Fibroblast of mammary gland (primary cell): ENCODE measurements at regions not wholly inside any gene's neighbourhood (a gene's known extent, or its start where the extent isn't known, plus 50 kb on each side); places are given as distances from the start of the nearest gene placed in this dataset.

Experiments used
- DNase-seq: peaks from one replicate; pipeline ENCODE4 v3.0.0-alpha.2; 2010; ENCODE audit warnings: low read depth
- H3K4me3 ChIP-seq: 2 replicates; pipeline ENCODE4 v1.5.1; 2011; ENCODE audit warnings: low read depth, mild to moderate bottlenecking, low read length, moderate library complexity; ENCODE audit not compliant: control insufficient read depth
- TF ChIP-seq, protein P1 (sequence below): conservative IDR thresholded peaks from 2 replicates; pipeline ENCODE4 v1.5.1; 2011; ENCODE audit warnings: low read depth, low read length, inconsistent platforms; ENCODE audit not compliant: control insufficient read depth, insufficient read depth

- H3K4me3 ChIP-seq = no peak overlapping the region
- DNase-seq = no peak
- TF ChIP-seq, protein P1, sequence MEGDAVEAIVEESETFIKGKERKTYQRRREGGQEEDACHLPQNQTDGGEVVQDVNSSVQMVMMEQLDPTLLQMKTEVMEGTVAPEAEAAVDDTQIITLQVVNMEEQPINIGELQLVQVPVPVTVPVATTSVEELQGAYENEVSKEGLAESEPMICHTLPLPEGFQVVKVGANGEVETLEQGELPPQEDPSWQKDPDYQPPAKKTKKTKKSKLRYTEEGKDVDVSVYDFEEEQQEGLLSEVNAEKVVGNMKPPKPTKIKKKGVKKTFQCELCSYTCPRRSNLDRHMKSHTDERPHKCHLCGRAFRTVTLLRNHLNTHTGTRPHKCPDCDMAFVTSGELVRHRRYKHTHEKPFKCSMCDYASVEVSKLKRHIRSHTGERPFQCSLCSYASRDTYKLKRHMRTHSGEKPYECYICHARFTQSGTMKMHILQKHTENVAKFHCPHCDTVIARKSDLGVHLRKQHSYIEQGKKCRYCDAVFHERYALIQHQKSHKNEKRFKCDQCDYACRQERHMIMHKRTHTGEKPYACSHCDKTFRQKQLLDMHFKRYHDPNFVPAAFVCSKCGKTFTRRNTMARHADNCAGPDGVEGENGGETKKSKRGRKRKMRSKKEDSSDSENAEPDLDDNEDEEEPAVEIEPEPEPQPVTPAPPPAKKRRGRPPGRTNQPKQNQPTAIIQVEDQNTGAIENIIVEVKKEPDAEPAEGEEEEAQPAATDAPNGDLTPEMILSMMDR = peak; percentile 14
These were observed 673.0 kb downstream of the ELAVL2 start for GRCh38 chr9:23153058-23153457.

DNA sequence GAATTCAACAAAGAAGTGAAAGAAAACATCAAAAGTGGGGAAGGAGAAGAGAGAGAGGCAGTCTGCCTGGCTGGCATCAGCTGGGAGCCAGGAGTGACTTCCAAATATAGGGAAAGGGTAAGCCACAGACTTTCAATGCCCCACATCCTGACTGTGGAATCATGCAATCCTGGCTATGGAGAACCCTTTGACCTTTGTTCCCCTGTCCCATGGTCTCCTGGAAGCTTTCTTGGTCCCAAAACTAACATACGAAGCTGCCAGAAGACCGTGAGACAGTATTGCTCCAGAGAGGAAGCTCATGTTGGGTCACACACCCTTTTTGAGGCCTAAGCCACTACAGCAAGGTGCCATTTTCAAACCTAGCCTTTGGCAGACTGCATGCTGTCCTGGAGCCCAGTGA is 665.5 kb downstream of the ELAVL2 start:
- no peak overlapping the region for H3K4me3 ChIP-seq
- DNase-seq = no peak
- TF ChIP-seq, protein P1 = no peak

DNA sequence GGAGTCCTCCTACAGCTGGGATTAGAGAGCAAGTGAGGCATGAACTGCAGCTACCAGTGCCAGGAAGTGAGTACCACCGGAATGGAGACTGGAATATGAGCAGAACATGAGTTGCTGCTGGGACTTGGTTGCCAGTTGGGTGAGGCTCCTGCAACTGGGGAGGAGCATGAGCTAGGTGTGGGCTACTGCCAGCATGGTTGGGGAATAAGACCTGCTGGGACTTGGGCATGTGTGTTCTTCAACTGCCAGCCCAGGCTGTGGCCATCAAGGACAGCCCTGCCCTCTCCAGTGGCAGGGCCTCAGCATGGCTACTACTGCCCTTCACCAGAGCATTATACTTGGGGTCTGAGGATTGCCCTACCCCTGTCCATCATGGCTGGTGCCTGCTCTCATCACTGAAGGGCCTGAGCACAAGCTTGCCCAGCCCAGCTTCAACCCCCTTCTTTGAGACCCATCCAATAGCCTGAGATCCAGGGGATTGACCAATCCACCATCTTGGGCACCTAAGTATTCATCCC is 665.0 kb downstream of the ELAVL2 start:
- H3K4me3 ChIP-seq = no peak overlapping the region

DNA sequence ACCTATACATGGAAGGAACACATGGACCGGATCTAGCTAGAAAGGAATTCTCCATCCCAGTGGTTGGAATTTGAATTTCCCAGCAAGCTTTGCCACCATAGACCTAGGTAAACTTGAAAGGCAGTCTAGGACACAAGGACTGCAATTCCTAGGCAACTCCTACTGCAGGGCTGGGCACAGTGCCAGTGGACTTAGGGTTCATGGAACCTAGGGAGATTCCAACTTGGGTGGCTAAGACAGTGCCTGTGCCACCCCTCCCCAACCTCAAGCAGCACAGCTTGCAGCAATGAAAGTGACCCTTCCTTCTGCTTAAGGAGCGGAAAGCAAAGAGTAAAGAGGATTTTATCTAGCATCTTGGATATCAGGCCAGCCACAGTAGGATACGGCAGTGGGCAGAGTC is 663.3 kb downstream of the ELAVL2 start:
- TF ChIP-seq, protein P1 = no peak
- H3K4me3 ChIP-seq = no peak overlapping the region
- no peak for DNase-seq

More for the DNA sequence above, 665.0 kb downstream of the ELAVL2 start:
- TF ChIP-seq, protein P1 = no peak
- DNase-seq = no peak

GRCh38 chr9:23171479-23171878 is 654.6 kb downstream of the ELAVL2 start:
- TF ChIP-seq, protein P1 = no peak
- no peak overlapping the region for H3K4me3 ChIP-seq
- no peak for DNase-seq

GRCh38 chr9:23172206-23172605 is 653.8 kb downstream of the ELAVL2 start:
- H3K4me3 ChIP-seq = no peak overlapping the region
- no peak for DNase-seq
- TF ChIP-seq, protein P1 = no peak
